Ecto neural progenitor cell (in vitro differentiated cells): ENCODE measurements at regions not wholly inside any gene's neighbourhood (a gene's known extent, or its start where the extent isn't known, plus 50 kb on each side); places are given as distances from the start of the nearest gene placed in this dataset.

Experiments used
- DNase-seq: peaks from one replicate; pipeline ENCODE4 v3.0.0-alpha.2; 2018; ENCODE audit warnings: low spot score

- DNase-seq: no peak
Measured at GRCh38 chr2:118278046-118278445, 189.8 kb downstream of the INSIG2 start.

- DNase-seq: no peak
Measured at GRCh38 chr2:118274841-118275510, 186.7 kb downstream of the INSIG2 start.

GRCh38 chr2:118272391-118272790 is 184.1 kb downstream of the INSIG2 start:
- DNase-seq: no peak

- DNase-seq: no peak
Measured at GRCh38 chr2:118269408-118270051, 181.3 kb downstream of the INSIG2 start.

- DNase-seq: peak; percentile 17
Measured at GRCh38 chr2:118268268-118268667, 180.0 kb downstream of the INSIG2 start.

- peak; percentile 20 for DNase-seq
Measured at GRCh38 chr2:118265873-118266455, 177.7 kb downstream of the INSIG2 start.

- peak; percentile 16 for DNase-seq
Measured at GRCh38 chr2:118264232-118264990, 176.1 kb downstream of the INSIG2 start.

GRCh38 chr2:118257696-118258095 is 169.4 kb downstream of the INSIG2 start:
- no peak for DNase-seq

GRCh38 chr2:118255771-118256372 is 167.6 kb downstream of the INSIG2 start:
- peak; percentile 68 for DNase-seq

- DNase-seq: no peak
Measured at GRCh38 chr2:118255301-118255700, 167.0 kb downstream of the INSIG2 start.

- DNase-seq: no peak
Measured at GRCh38 chr2:118254116-118254515, 165.8 kb downstream of the INSIG2 start.

GRCh38 chr2:118251427-118251826 is 163.2 kb downstream of the INSIG2 start:
- DNase-seq: no peak

GRCh38 chr2:118250463-118250862 is 162.2 kb downstream of the INSIG2 start:
- no peak for DNase-seq

GRCh38 chr2:118250001-118250400 is 161.7 kb downstream of the INSIG2 start:
- no peak for DNase-seq

GRCh38 chr2:118249531-118249930 is 161.3 kb downstream of the INSIG2 start:
- no peak for DNase-seq

- DNase-seq: no peak
Measured at GRCh38 chr2:118246726-118247125, 158.5 kb downstream of the INSIG2 start.

GRCh38 chr2:118246079-118246478 is 157.8 kb downstream of the INSIG2 start:
- no peak for DNase-seq

GRCh38 chr2:118244686-118245085 is 156.4 kb downstream of the INSIG2 start:
- DNase-seq: no peak

GRCh38 chr2:118243031-118243430 is 154.8 kb downstream of the INSIG2 start:
- no peak for DNase-seq

GRCh38 chr2:118242216-118242615 is 153.9 kb downstream of the INSIG2 start:
- no peak for DNase-seq

GRCh38 chr2:118241128-118241527 is 152.9 kb downstream of the INSIG2 start:
- peak; percentile 19 for DNase-seq

GRCh38 chr2:118240276-118240675 is 152.0 kb downstream of the INSIG2 start:
- peak; percentile 13 for DNase-seq
